DOHH2 (cell line): ENCODE measurements at regions not wholly inside any gene's neighbourhood (a gene's known extent, or its start where the extent isn't known, plus 50 kb on each side); places are given as distances from the start of the nearest gene placed in this dataset.

Experiments used
- CTCF ChIP-seq: fragments of 200-600 bp; sonication (generic); IDR thresholded peaks from one replicate; pipeline ENCODE4 v1.5.1; 2014; ENCODE audit warnings: antibody characterized with exemption, mild to moderate bottlenecking, low read depth, low read length; ENCODE audit not compliant: poor library complexity, severe bottlenecking
- EZH2phosphoT487 ChIP-seq: fragments of 200-600 bp; sonication (generic); IDR thresholded peaks from 2 replicates; pipeline ENCODE4 v1.6.1; 2017; ENCODE audit warnings: borderline replicate concordance, mild to moderate bottlenecking, antibody characterized with exemption, low read length, moderate library complexity, mixed read lengths

GRCh38 chr5:20660588-20660987 lies 672.6 kb upstream of the CDH18 start:
- TF ChIP-seq CTCF (no peak), EZH2phosphoT487 (no peak)
